ENCODE measurements at regions not wholly inside any gene's neighbourhood (a gene's known extent, or its start where the extent isn't known, plus 50 kb on each side); places are given as distances from the start of the nearest gene placed in this dataset.

DNA sequence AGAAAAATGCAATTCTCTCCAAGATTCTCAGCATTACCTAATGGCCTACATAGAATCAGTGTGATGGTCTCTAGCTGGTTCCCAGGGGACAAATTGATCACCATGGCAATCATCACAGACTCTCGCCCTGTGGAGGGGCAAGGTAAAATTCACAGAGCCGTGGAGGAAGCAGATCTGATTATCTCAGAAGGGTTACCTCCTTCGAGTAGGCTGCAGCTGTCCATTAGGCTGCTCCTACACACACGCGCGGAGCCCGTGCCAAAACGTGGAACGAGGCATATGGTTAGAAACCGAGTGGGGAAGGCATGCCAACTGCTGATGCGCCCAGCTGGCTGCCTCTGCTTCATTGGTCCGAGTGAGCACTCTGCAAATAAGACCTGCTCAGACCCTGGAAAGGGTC, 52.8 kb upstream of the PTER start:
- TF ChIP-seq, protein P1, sequence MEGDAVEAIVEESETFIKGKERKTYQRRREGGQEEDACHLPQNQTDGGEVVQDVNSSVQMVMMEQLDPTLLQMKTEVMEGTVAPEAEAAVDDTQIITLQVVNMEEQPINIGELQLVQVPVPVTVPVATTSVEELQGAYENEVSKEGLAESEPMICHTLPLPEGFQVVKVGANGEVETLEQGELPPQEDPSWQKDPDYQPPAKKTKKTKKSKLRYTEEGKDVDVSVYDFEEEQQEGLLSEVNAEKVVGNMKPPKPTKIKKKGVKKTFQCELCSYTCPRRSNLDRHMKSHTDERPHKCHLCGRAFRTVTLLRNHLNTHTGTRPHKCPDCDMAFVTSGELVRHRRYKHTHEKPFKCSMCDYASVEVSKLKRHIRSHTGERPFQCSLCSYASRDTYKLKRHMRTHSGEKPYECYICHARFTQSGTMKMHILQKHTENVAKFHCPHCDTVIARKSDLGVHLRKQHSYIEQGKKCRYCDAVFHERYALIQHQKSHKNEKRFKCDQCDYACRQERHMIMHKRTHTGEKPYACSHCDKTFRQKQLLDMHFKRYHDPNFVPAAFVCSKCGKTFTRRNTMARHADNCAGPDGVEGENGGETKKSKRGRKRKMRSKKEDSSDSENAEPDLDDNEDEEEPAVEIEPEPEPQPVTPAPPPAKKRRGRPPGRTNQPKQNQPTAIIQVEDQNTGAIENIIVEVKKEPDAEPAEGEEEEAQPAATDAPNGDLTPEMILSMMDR (IDR thresholded peaks at IDR 0.05; ENCODE audit: poor library complexity): no peak
- TF ChIP-seq EZH2 (IDR thresholded peaks at IDR 0.05; ENCODE audit: borderline replicate concordance): no peak
- no peak for TF ChIP-seq EZH2phosphoT487 (IDR thresholded peaks at IDR 0.05; ENCODE audit: low read depth, severe bottlenecking, unreplicated experiment)

Measured in hepatocyte (in vitro differentiated cells).